ENCODE measurements at regions not wholly inside any gene's neighbourhood (a gene's known extent, or its start where the extent isn't known, plus 50 kb on each side); places are given as distances from the start of the nearest gene placed in this dataset.

DNA sequence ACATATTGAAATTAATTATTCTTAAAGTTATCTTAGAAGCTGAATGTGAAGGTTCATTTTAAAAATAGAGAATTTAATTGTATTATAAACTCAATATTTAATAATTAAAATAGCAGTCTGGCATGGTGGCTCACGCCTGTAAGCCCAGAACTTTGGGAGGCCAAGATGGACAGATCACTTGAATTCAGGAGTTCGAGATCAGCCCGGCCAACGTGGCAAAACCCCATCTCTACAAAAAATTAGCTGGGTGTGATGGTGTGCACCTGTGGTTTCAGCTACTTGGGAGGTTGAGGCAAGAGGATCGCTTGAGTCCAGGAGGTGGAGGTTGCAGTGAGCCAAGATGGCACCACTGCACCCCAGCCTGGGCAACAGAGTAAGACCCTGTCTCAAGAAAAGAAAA is 659.9 kb upstream of the AGA start:
- H3K27ac ChIP-seq = no peak overlapping the region
- H3K27me3 ChIP-seq = no peaks in the 10 kb centered on the region
- H3K36me3 ChIP-seq = no peaks in the 10 kb centered on the region
- TF ChIP-seq, protein P1, sequence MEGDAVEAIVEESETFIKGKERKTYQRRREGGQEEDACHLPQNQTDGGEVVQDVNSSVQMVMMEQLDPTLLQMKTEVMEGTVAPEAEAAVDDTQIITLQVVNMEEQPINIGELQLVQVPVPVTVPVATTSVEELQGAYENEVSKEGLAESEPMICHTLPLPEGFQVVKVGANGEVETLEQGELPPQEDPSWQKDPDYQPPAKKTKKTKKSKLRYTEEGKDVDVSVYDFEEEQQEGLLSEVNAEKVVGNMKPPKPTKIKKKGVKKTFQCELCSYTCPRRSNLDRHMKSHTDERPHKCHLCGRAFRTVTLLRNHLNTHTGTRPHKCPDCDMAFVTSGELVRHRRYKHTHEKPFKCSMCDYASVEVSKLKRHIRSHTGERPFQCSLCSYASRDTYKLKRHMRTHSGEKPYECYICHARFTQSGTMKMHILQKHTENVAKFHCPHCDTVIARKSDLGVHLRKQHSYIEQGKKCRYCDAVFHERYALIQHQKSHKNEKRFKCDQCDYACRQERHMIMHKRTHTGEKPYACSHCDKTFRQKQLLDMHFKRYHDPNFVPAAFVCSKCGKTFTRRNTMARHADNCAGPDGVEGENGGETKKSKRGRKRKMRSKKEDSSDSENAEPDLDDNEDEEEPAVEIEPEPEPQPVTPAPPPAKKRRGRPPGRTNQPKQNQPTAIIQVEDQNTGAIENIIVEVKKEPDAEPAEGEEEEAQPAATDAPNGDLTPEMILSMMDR (IDR thresholded peaks at IDR 0.05) = no peak
- intact Hi-C loops (cut with DNase I) = no loop called here
- peaks cover 0 to 5% of the 10 kb centered on the region in 2 donors for H3K9me3 ChIP-seq
- H3K4me3 ChIP-seq = no peak overlapping the region
- H3K4me1 ChIP-seq = no peaks in the 10 kb centered on the region
- no peak for DNase-seq
- ATAC-seq = no peak

DNA sequence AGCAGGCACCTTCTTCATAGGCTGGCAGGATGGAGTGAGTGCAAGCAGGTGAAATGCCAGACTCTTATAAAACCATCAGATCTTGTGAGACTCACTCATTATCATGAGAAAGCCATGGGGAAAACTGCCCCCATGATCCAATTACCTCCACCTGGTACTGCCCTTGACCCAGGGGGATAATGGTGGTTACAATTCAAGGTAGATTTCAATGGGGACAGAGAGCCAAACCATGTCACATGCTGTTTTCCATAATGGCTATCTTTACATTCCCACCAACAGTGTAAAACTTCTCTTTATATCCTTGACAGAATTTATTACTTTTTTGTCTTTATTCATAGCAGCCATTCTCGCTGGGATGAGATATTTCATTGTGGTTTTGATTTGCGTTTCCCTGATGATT is 663.0 kb upstream of the AGA start:
- DNase-seq = no peak
- no peaks in the 10 kb centered on the region for H3K4me1 ChIP-seq
- H3K9me3 ChIP-seq = peaks cover 0 to 5% of the 10 kb centered on the region in 2 donors
- H3K27me3 ChIP-seq = no peaks in the 10 kb centered on the region
- no peak for ATAC-seq
- no peaks in the 10 kb centered on the region for H3K36me3 ChIP-seq
- H3K27ac ChIP-seq = no peak overlapping the region
- intact Hi-C loops (cut with DNase I) = no loop called here
- H3K4me3 ChIP-seq = no peak overlapping the region
- TF ChIP-seq, protein P1 (IDR thresholded peaks at IDR 0.05) = no peak

DNA sequence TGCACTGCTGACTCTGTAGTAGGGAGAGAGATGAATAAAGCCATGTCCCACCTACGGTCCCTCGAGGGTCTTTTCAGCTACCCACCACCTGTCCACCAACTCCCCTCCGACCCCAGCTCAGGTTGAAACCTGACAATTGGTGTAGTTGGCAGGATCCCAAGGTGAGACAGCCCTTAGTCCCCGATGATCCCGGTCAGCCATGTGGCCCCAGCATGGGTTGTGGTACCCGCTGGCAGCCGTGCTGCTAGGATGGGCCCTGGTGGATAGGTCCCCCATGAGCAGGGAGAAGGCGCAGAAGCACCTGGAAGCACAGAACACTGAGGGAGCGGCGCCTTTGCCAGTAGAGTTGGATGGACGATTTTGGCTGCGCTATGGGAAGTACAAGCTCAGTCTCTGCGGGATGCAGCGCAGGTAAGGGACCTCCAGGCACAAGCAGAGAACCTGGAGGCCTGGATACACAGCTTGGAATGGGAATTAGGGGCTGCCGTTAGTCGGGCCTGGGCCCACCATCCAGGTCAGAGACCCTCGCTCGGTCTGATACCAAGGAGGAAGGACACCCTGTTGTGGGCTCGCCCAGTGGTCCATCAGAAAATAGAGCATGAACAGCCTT is 694.6 kb upstream of the AGA start:
- peaks cover 0 to 38% of the 10 kb centered on the region in 2 donors for H3K9me3 ChIP-seq
- no peak overlapping the region for H3K27ac ChIP-seq
- DNase-seq (no peak), ATAC-seq (no peak)
- intact Hi-C loops (cut with DNase I) = no loop called here
- no peaks in the 10 kb centered on the region for H3K4me1 ChIP-seq
- no peaks in the 10 kb centered on the region for H3K27me3 ChIP-seq
- no peak overlapping the region for H3K4me3 ChIP-seq
- H3K36me3 ChIP-seq = no peaks in the 10 kb centered on the region
- TF ChIP-seq, protein P1 (IDR thresholded peaks at IDR 0.05) = no peak

DNA sequence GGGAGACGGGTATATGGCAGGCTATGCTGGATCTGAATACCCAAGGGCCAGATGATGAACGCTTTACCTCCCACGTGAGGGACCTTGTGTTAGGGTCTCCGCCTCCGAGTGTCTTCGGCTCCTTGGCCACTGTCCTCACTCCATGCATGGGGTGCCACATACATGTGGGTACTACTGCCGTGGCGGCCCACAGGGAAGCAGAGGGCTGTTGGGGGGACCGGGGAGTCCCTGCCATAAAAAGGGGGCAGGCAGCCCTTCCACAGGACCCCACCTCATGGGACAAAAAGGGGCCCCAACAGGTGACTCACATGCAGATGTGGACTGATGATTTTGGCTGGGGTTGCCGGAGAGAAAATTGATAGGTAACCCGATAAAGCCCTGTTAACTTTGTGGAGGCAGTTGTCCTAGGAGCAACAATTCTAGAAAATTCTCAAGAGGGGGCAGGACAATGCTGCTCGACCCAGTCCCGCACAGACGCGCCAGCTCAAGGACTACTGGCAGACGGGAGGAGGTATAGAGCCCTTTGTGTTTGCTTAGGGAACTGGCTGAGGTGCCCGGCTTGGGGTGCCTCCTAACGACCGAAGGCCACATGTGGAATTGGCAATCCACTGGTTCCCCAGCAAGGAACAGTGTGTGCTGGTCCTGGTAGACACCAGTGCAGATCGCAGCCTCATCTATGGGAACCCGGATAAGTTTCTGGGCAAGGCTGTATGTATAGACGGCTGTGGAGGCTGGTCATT is 695.7 kb upstream of the AGA start:
- TF ChIP-seq, protein P1 (IDR thresholded peaks at IDR 0.05) = no peak
- ATAC-seq (no peak), DNase-seq (no peak)
- no peak overlapping the region for H3K27ac ChIP-seq
- H3K4me1 ChIP-seq = no peaks in the 10 kb centered on the region
- no peaks in the 10 kb centered on the region for H3K27me3 ChIP-seq
- H3K9me3 ChIP-seq = peaks cover 0 to 46% of the 10 kb centered on the region in 2 donors
- H3K36me3 ChIP-seq = no peaks in the 10 kb centered on the region
- H3K4me3 ChIP-seq = no peak overlapping the region
- intact Hi-C loops (cut with DNase I) = no loop called here

DNA sequence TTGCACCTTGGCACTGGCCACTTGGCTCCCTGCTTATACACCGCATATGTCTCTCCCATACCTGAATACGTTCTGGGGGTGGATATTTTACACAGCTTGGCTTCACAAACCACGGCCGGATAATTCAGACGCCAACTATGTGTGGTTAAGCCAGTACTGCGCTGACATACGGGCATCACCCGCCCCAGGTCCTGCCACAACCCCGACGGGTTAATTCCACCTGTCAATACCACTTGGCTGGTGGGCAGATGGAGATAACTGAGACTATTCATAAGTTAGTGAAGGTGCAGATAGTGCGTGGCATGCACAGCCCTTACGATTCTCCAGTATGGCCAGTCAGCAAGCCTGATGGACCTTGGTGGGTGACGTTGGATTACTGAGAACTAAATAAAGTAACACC is 696.3 kb upstream of the AGA start:
- Histone ChIP-seq H3K9me3 (peaks cover 0 to 48% of the 10 kb centered on the region in 2 donors), H3K27me3 (no peaks in the 10 kb centered on the region), H3K36me3 (no peaks in the 10 kb centered on the region), H3K4me3 (no peak overlapping the region), H3K4me1 (no peaks in the 10 kb centered on the region), H3K27ac (no peak overlapping the region)
- intact Hi-C loops (cut with DNase I) = no loop called here
- no peak for DNase-seq
- no peak for ATAC-seq
- TF ChIP-seq, protein P1 (IDR thresholded peaks at IDR 0.05) = no peak
